Globus pallidus (tissue), 1 donor: ENCODE measurements at regions not wholly inside any gene's neighbourhood (a gene's known extent, or its start where the extent isn't known, plus 50 kb on each side); places are given as distances from the start of the nearest gene placed in this dataset.
"Not testable (repeated sequence)": the region's sequence is repeated elsewhere in the genome, so short reads cannot be mapped to it uniquely, and the experiment has no call there.

Experiments used
- DNase-seq: peaks from one replicate; pipeline ENCODE4 v3.0.0-alpha.2; 2015; ENCODE audit warnings: low spot score

- no peak for DNase-seq
These were observed 130.7 kb downstream of the SOCS6 start for GRCh38 chr18:70419526-70419925.

- DNase-seq: no peak
These were observed 129.9 kb downstream of the SOCS6 start for GRCh38 chr18:70418546-70419311.

- no peak for DNase-seq
These were observed 129.0 kb downstream of the SOCS6 start for GRCh38 chr18:70417847-70418246.

GRCh38 chr18:70416496-70416895 lies 127.7 kb downstream of the SOCS6 start:
- no peak for DNase-seq

- no peak for DNase-seq
These were observed 127.1 kb downstream of the SOCS6 start for GRCh38 chr18:70415823-70416488.

- no peak for DNase-seq
These were observed 125.6 kb downstream of the SOCS6 start for GRCh38 chr18:70414315-70414900.

- DNase-seq: no peak
These were observed 124.6 kb downstream of the SOCS6 start for GRCh38 chr18:70413455-70413854.

GRCh38 chr18:70411876-70412435 lies 123.1 kb downstream of the SOCS6 start:
- no peak for DNase-seq

GRCh38 chr18:70411307-70411706 lies 122.5 kb downstream of the SOCS6 start:
- DNase-seq: no peak

- no peak for DNase-seq
These were observed 116.2 kb downstream of the SOCS6 start for GRCh38 chr18:70405052-70405451.

- DNase-seq: no peak
These were observed 111.6 kb downstream of the SOCS6 start for GRCh38 chr18:70400476-70400875.

- no peak for DNase-seq
These were observed 109.2 kb downstream of the SOCS6 start for GRCh38 chr18:70398076-70398475.

- no peak for DNase-seq
These were observed 108.5 kb downstream of the SOCS6 start for GRCh38 chr18:70397259-70397925.

GRCh38 chr18:70395771-70396170 lies 106.9 kb downstream of the SOCS6 start:
- DNase-seq: not testable (repeated sequence)

GRCh38 chr18:70394672-70395071 lies 105.8 kb downstream of the SOCS6 start:
- no peak for DNase-seq

- DNase-seq: no peak
These were observed 101.7 kb downstream of the SOCS6 start for GRCh38 chr18:70390371-70391090.

- not testable (repeated sequence) for DNase-seq
These were observed 100.2 kb downstream of the SOCS6 start for GRCh38 chr18:70389036-70389435.

GRCh38 chr18:70387027-70387426 lies 98.2 kb downstream of the SOCS6 start:
- no peak for DNase-seq

GRCh38 chr18:70386582-70386981 lies 97.7 kb downstream of the SOCS6 start:
- no peak for DNase-seq

GRCh38 chr18:70385474-70385873 lies 96.6 kb downstream of the SOCS6 start:
- peak; percentile 58 for DNase-seq

- DNase-seq: no peak
These were observed 95.4 kb downstream of the SOCS6 start for GRCh38 chr18:70384181-70384790.
